ENCODE measurements at regions not wholly inside any gene's neighbourhood (a gene's known extent, or its start where the extent isn't known, plus 50 kb on each side); places are given as distances from the start of the nearest gene placed in this dataset.

GRCh38 chr5:165101709-165102108 lies 1596.3 kb downstream of the MAT2B start:
- H3K27me3 ChIP-seq (replicated peaks in 1 of 4; ENCODE audit: control extremely low read depth in 1 of 4, control insufficient read depth in 3 of 4, insufficient read depth in 4 of 4, low read length in 3 of 4), result no peaks in the 10 kb centered on the region

GRCh38 chr5:165104611-165105010 lies 1599.2 kb downstream of the MAT2B start:
- no peaks in the 10 kb centered on the region for H3K4me1 ChIP-seq (ENCODE audit: control insufficient read depth in 2 of 2, insufficient read depth in 2 of 2, low read length in 2 of 2)
- H4K20me1 ChIP-seq (ENCODE audit: control insufficient read depth, insufficient read depth, low read length, poor library complexity, severe bottlenecking), result no peaks in the 10 kb centered on the region
- H3K4me3 ChIP-seq (ENCODE audit: control extremely low read depth in 1 of 5, extremely low read depth in 1 of 5, insufficient read depth in 1 of 5, low read depth in 2 of 5, low read length in 4 of 5), result no peak overlapping the region
- H3K4me3 Mint-ChIP-seq, result no peak overlapping the region
- no peak overlapping the region for H3K4me2 ChIP-seq (replicated peaks; ENCODE audit: low read depth, low read length, poor library complexity, severe bottlenecking)
- no peaks in the 10 kb centered on the region for H3K4me1 Mint-ChIP-seq
- no peaks in the 10 kb centered on the region for H3K27me3 ChIP-seq (replicated peaks in 1 of 4; ENCODE audit: control extremely low read depth in 1 of 4, control insufficient read depth in 3 of 4, insufficient read depth in 4 of 4, low read length in 3 of 4)
- no peaks in the 10 kb centered on the region for H3K27me3 Mint-ChIP-seq
- H3K9ac ChIP-seq (ENCODE audit: low read length), result no peak overlapping the region
- WGBS (ENCODE audit: insufficient coverage), result no CpG with 5 or more reads among the region's 4 CpGs
- CTCF ChIA-PET, result no interaction called here
- no peak for ATAC-seq (ENCODE audit: low read depth)
- H3K27ac Mint-ChIP-seq, result no peak overlapping the region
- peaks cover 0 to 7% (median 4%) of the 10 kb centered on the region in 3 donors for H3K9me3 ChIP-seq (ENCODE audit: control extremely low read depth in 1 of 3, control insufficient read depth in 2 of 3, insufficient read depth in 1 of 3, low read length in 2 of 3)
- POLR2A ChIA-PET, result no interaction called here
- no peaks in the 10 kb centered on the region for H3K36me3 ChIP-seq (replicated peaks in 1 of 2; ENCODE audit: control extremely low read depth in 1 of 2, control insufficient read depth in 1 of 2, extremely low read depth in 1 of 2, insufficient read depth in 2 of 2, low read length in 1 of 2)
- no peaks in the 10 kb centered on the region for H3K79me2 ChIP-seq (ENCODE audit: control insufficient read depth, insufficient read depth, low read length)
- peaks cover 8% of the 10 kb centered on the region for H3K9me3 Mint-ChIP-seq (ENCODE audit: insufficient read depth)
- TF ChIP-seq CTCF (IDR thresholded peaks at IDR 0.05), result no peak
- no peak for DNase-seq
- intact Hi-C loops (cut with micrococcal nuclease), result no loop called here
- no peak overlapping the region for H2AFZ ChIP-seq (ENCODE audit: insufficient read depth, low read depth, low read length, poor library complexity, severe bottlenecking)
- H3K27ac ChIP-seq (ENCODE audit: low read length in 2 of 2), result no peak overlapping the region

More at GRCh38 chr5:165101709-165102108, 1596.3 kb downstream of the MAT2B start:
- peaks cover 0 to 12% (median 9%) of the 10 kb centered on the region in 3 donors for H3K9me3 ChIP-seq (ENCODE audit: control extremely low read depth in 1 of 3, control insufficient read depth in 2 of 3, insufficient read depth in 1 of 3, low read length in 2 of 3)
- no peak overlapping the region for H3K27ac ChIP-seq (ENCODE audit: low read length in 2 of 2)
- DNase-seq (no peak), ATAC-seq (ENCODE audit: low read depth) (no peak)
- H3K36me3 ChIP-seq (replicated peaks in 1 of 2; ENCODE audit: control extremely low read depth in 1 of 2, control insufficient read depth in 1 of 2, extremely low read depth in 1 of 2, insufficient read depth in 2 of 2, low read length in 1 of 2), result no peaks in the 10 kb centered on the region
- no peaks in the 10 kb centered on the region for H4K20me1 ChIP-seq (ENCODE audit: control insufficient read depth, insufficient read depth, low read length, poor library complexity, severe bottlenecking)
- CTCF ChIA-PET, result no interaction called here
- H3K9me3 Mint-ChIP-seq (ENCODE audit: insufficient read depth), result peaks cover 8% of the 10 kb centered on the region
- H3K4me1 Mint-ChIP-seq, result no peaks in the 10 kb centered on the region
- intact Hi-C loops (cut with micrococcal nuclease), result no loop called here
- H3K79me2 ChIP-seq (ENCODE audit: control insufficient read depth, insufficient read depth, low read length), result no peaks in the 10 kb centered on the region
- no CpG with 5 or more reads among the region's 3 CpGs for WGBS (ENCODE audit: insufficient coverage)
- H3K4me3 ChIP-seq (ENCODE audit: control extremely low read depth in 1 of 5, extremely low read depth in 1 of 5, insufficient read depth in 1 of 5, low read depth in 2 of 5, low read length in 4 of 5), result no peak overlapping the region
- POLR2A ChIA-PET, result no interaction called here
- H3K27ac Mint-ChIP-seq, result no peak overlapping the region
- H3K4me1 ChIP-seq (ENCODE audit: control insufficient read depth in 2 of 2, insufficient read depth in 2 of 2, low read length in 2 of 2), result no peaks in the 10 kb centered on the region
- TF ChIP-seq CTCF (IDR thresholded peaks at IDR 0.05), result no peak
- TF ChIP-seq EZH2 (IDR thresholded peaks at IDR 0.05; ENCODE audit: borderline replicate concordance, insufficient read depth, low read depth, low read length, poor library complexity, severe bottlenecking), result no peak
- H3K4me3 Mint-ChIP-seq, result no peak overlapping the region
- H3K9ac ChIP-seq (ENCODE audit: low read length), result no peak overlapping the region
- no peak overlapping the region for H2AFZ ChIP-seq (ENCODE audit: insufficient read depth, low read depth, low read length, poor library complexity, severe bottlenecking)
- no peaks in the 10 kb centered on the region for H3K27me3 Mint-ChIP-seq
- no peak overlapping the region for H3K4me2 ChIP-seq (replicated peaks; ENCODE audit: low read depth, low read length, poor library complexity, severe bottlenecking)
